GM23338 (cell line): ENCODE measurements at regions not wholly inside any gene's neighbourhood (a gene's known extent, or its start where the extent isn't known, plus 50 kb on each side); places are given as distances from the start of the nearest gene placed in this dataset.

Experiments
- ATAC-seq: fragments of 200-7000 bp; cut with Tn5 transposase; 3 replicates; pipeline ENCODE4 v1.9.1; 2020
- DNase-seq: peaks from one replicate; pipeline ENCODE4 v3.0.0-alpha.2; 2015; ENCODE audit warnings: low spot score
- H2AFZ ChIP-seq: fragments of 200-600 bp; sonication (generic); 2 replicates; pipeline ENCODE4 v1.8.0; 2016; ENCODE audit warnings: antibody characterized with exemption, mild to moderate bottlenecking, moderate library complexity
- H3F3A ChIP-seq: fragments of 200-600 bp; sonication (generic); replicated peaks from 2 replicates; pipeline ENCODE4 v1.8.0; 2017; ENCODE audit warnings: antibody characterized with exemption, mixed run types, low read depth
- H3K27ac ChIP-seq: fragments of 200-600 bp; sonication (generic); 2 replicates; pipeline ENCODE4 v1.6.1; 2016; ENCODE audit warnings: low read depth
- H3K27me3 ChIP-seq: fragments of 200-600 bp; sonication (generic); 2 replicates; pipeline ENCODE4 v1.8.0; 2016; ENCODE audit warnings: mild to moderate bottlenecking, mixed run types, moderate library complexity; ENCODE audit not compliant: insufficient read depth
- H3K36me3 ChIP-seq: fragments of 200-600 bp; sonication (generic); 2 replicates; pipeline ENCODE4 v1.8.0; 2016; ENCODE audit warnings: mild to moderate bottlenecking; ENCODE audit not compliant: insufficient read depth
- H3K4me1 ChIP-seq: fragments of 200-600 bp; sonication (generic); 2 replicates; pipeline ENCODE4 v1.8.0; 2016; ENCODE audit warnings: mild to moderate bottlenecking, moderate library complexity; ENCODE audit not compliant: insufficient read depth
- H3K4me2 ChIP-seq: fragments of 200-600 bp; sonication (generic); 2 replicates; pipeline ENCODE4 v1.7.1; 2017; ENCODE audit warnings: mixed run types
- H3K4me3 ChIP-seq: fragments of 200-600 bp; sonication (generic); 2 replicates; pipeline ENCODE4 v1.6.1; 2016; ENCODE audit warnings: mixed run types
- H3K79me2 ChIP-seq: fragments of 200-600 bp; sonication (generic); replicated peaks from 2 replicates; pipeline ENCODE4 v1.8.0; 2017; ENCODE audit warnings: mild to moderate bottlenecking; ENCODE audit not compliant: insufficient read depth
- H3K9me2 ChIP-seq: fragments of 200-600 bp; sonication (generic); 2 replicates; pipeline ENCODE4 v1.8.0; 2017; ENCODE audit not compliant: insufficient read depth
- H4K20me1 ChIP-seq: fragments of 200-600 bp; sonication (generic); replicated peaks from 2 replicates; pipeline ENCODE4 v1.8.0; 2017; ENCODE audit warnings: mild to moderate bottlenecking; ENCODE audit not compliant: insufficient read depth
- H3K27ac Mint-ChIP-seq: 2 replicates; pipeline ENCODE4 v1.8.0; 2020; ENCODE audit warnings: inconsistent platforms, mild to moderate bottlenecking, moderate library complexity, mixed read lengths
- H3K27me3 Mint-ChIP-seq: 3 replicates; pipeline ENCODE4 v1.8.0; 2022; ENCODE audit warnings: low read depth, mild to moderate bottlenecking, moderate library complexity, mixed read lengths, inconsistent platforms; ENCODE audit not compliant: insufficient read depth, poor library complexity
- H3K36me3 Mint-ChIP-seq: 3 replicates; pipeline ENCODE4 v1.8.0; 2021; ENCODE audit warnings: low read depth, mild to moderate bottlenecking, inconsistent platforms, moderate library complexity, mixed read lengths
- H3K4me1 Mint-ChIP-seq: 3 replicates; pipeline ENCODE4 v1.8.0; 2020; ENCODE audit warnings: mild to moderate bottlenecking, inconsistent platforms, mixed read lengths
- H3K4me3 Mint-ChIP-seq: 3 replicates; pipeline ENCODE4 v1.8.0; 2021; ENCODE audit warnings: moderate library complexity, mild to moderate bottlenecking, inconsistent platforms, mixed read lengths
- H3K9me3 Mint-ChIP-seq: 3 replicates; pipeline ENCODE4 v1.8.0; 2020; ENCODE audit warnings: moderate library complexity, mild to moderate bottlenecking, inconsistent platforms, mixed read lengths
- EZH2 ChIP-seq: fragments of 200-600 bp; sonication (generic); IDR thresholded peaks from one replicate; pipeline ENCODE4 v1.8.0; 2017; ENCODE audit warnings: antibody characterized with exemption, mild to moderate bottlenecking, low read depth; ENCODE audit not compliant: unreplicated experiment
- EZH2phosphoT487 ChIP-seq: fragments of 200-600 bp; sonication (generic); IDR thresholded peaks from one replicate; pipeline ENCODE4 v1.8.1; 2018; ENCODE audit warnings: antibody characterized with exemption; ENCODE audit not compliant: unreplicated experiment
- JUNB ChIP-seq: IDR thresholded peaks from one replicate; pipeline ENCODE4 v1.6.1; 2016; ENCODE audit warnings: antibody characterized with exemption; ENCODE audit not compliant: unreplicated experiment
- NANOG ChIP-seq: IDR thresholded peaks from 2 replicates; pipeline ENCODE4 v1.6.1; 2016; ENCODE audit warnings: antibody characterized with exemption, borderline replicate concordance
- POLR2AphosphoS5 ChIP-seq: IDR thresholded peaks from 2 replicates; pipeline ENCODE4 v1.6.1; 2016; ENCODE audit warnings: antibody characterized with exemption, low read depth
- REST ChIP-seq: IDR thresholded peaks from one replicate; pipeline ENCODE4 v1.6.1; 2018; ENCODE audit warnings: antibody characterized with exemption; ENCODE audit not compliant: unreplicated experiment
- STAT1 ChIP-seq: IDR thresholded peaks from one replicate; pipeline ENCODE4 v1.6.1; 2016; ENCODE audit warnings: antibody characterized with exemption; ENCODE audit not compliant: unreplicated experiment
- ZNF114 ChIP-seq: fragments of 250-450 bp; sonication (Bioruptor Pico); IDR thresholded peaks from 2 replicates; pipeline ENCODE4 v1.5.0; 2020; ENCODE audit warnings: mild to moderate bottlenecking, moderate library complexity
- ZNF462 ChIP-seq: fragments of 250-450 bp; sonication (Bioruptor Pico); IDR thresholded peaks from 2 replicates; pipeline ENCODE4 v1.5.0; 2020; ENCODE audit warnings: mild to moderate bottlenecking, moderate library complexity
- TF ChIP-seq, protein P1 (sequence below), 2 experiments: fragments of 200-600 bp in 1 of 2; sonication (generic) in 1 of 2; conservative IDR thresholded peaks; 2 replicates each; pipeline versions ENCODE4 v1.5.1 to v1.6.1; 2016 to 2017; ENCODE audit warnings: antibody characterized with exemption in 2 of 2, low read depth in 2 of 2, mild to moderate bottlenecking in 2 of 2, moderate library complexity in 1 of 2

DNA sequence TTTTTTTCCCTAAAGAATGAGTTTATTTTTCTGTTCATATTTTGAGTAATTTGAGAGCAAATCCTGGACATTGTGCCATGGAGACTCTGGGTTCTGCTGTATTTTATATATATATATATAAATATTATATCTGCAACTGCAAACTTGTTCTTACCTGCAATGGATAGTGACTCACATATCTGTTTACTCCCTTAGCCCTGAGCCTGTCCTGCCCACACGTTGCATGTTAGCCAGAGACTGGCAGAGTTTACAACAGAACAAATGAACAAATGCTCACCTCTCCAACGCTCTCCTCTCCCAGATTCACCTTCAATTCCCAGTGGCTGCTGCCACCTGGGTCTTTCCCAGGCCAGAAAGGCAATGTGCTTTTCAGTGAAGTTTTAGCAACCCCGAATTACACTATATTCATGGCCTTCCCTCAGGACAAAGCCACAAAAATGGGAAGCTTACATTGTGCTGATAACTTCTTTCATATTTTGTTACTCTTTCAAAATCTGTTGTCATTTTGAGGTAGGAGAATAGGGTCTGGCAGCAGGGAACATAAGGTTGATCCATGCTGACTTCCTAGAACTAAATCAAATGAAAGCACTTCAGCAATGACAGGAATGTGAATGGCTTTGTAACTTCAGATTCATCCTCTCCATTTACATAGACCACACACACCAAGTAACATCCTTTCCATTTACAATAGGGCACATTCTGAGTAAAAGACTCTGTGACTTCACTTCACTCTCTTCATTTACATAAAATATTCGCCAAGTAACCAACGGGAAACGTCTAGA lies 105.4 kb upstream of the FAM110C start (continued):
- TF ChIP-seq, protein P1, sequence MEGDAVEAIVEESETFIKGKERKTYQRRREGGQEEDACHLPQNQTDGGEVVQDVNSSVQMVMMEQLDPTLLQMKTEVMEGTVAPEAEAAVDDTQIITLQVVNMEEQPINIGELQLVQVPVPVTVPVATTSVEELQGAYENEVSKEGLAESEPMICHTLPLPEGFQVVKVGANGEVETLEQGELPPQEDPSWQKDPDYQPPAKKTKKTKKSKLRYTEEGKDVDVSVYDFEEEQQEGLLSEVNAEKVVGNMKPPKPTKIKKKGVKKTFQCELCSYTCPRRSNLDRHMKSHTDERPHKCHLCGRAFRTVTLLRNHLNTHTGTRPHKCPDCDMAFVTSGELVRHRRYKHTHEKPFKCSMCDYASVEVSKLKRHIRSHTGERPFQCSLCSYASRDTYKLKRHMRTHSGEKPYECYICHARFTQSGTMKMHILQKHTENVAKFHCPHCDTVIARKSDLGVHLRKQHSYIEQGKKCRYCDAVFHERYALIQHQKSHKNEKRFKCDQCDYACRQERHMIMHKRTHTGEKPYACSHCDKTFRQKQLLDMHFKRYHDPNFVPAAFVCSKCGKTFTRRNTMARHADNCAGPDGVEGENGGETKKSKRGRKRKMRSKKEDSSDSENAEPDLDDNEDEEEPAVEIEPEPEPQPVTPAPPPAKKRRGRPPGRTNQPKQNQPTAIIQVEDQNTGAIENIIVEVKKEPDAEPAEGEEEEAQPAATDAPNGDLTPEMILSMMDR (conservative IDR thresholded peaks at IDR 0.05; ENCODE audit: low read depth in 2 of 2), result no peak
- TF ChIP-seq EZH2 (no peak), ZNF114 (CRISPR knock-in tag) (no peak), ZNF462 (CRISPR knock-in tag) (no peak), STAT1 (no peak), EZH2phosphoT487 (no peak)

GRCh38 chr2:145407-145806 lies 99.1 kb upstream of the FAM110C start:
- Histone ChIP-seq H3K79me2 (no peaks in the 10 kb centered on the region), H3F3A (peaks cover 1% of the 10 kb centered on the region; the same call in 1 of the 2 replicates), H3K36me3 (no peaks in the 10 kb centered on the region), H4K20me1 (no peaks in the 10 kb centered on the region), H3K27ac (no peak overlapping the region), H3K9me2 (no peaks in the 10 kb centered on the region), H3K4me2 (no peak overlapping the region), H3K27me3 (no peaks in the 10 kb centered on the region), H3K4me3 (no peak overlapping the region), H3K4me1 (peaks cover 34% of the 10 kb centered on the region), H2AFZ (no peak overlapping the region)
- peaks cover 21% of the 10 kb centered on the region for H3K9me3 Mint-ChIP-seq
- ATAC-seq, result no peak
- no peak for DNase-seq
- peaks cover 50% of the 10 kb centered on the region for H3K4me1 Mint-ChIP-seq
- H3K36me3 Mint-ChIP-seq, result peaks cover 32% of the 10 kb centered on the region
- peaks cover 5% of the 10 kb centered on the region for H3K27me3 Mint-ChIP-seq
- no peak overlapping the region for H3K4me3 Mint-ChIP-seq
- H3K27ac Mint-ChIP-seq, result no peak overlapping the region
- TF ChIP-seq JUNB (no peak), NANOG (no peak), POLR2AphosphoS5 (no peak), EZH2 (no peak), STAT1 (no peak), REST (no peak)
- TF ChIP-seq, protein P1 (conservative IDR thresholded peaks at IDR 0.05; ENCODE audit: low read depth in 2 of 2), result no peak
